B cell (primary cell): ENCODE measurements at regions not wholly inside any gene's neighbourhood (a gene's known extent, or its start where the extent isn't known, plus 50 kb on each side); places are given as distances from the start of the nearest gene placed in this dataset.

ENCODE experiments used
- EZH2 ChIP-seq: IDR thresholded peaks from 2 replicates; pipeline ENCODE4 v1.6.1; 2012; ENCODE audit warnings: borderline replicate concordance, low read depth, mild to moderate bottlenecking, moderate library complexity, low read length; ENCODE audit not compliant: insufficient read depth, poor library complexity, severe bottlenecking
- TF ChIP-seq, protein P1 (sequence below): fragments of 200-600 bp; IDR thresholded peaks from one replicate; pipeline ENCODE4 v1.8.0; 2022; ENCODE audit warnings: antibody characterized with exemption, mild to moderate bottlenecking

DNA sequence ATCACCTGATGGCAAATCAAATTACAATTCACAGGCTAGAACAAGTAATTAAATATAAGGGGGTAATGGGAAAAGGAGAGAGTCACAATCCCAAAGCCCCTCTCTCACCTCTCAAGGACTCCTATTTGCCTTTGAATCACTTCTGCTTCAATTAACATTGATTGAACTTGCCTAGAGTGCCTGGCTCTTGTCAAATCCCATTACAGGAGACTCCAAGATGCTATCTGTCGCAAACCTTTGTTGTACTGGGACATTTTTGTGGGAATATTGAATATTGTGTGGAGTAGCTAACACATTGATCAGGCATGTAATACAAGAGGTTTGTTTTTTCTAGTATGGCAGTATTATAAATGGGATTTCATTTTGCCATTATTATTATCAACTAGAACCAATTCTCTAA, 412.8 kb upstream of the AZI2 start:
- TF ChIP-seq, protein P1, sequence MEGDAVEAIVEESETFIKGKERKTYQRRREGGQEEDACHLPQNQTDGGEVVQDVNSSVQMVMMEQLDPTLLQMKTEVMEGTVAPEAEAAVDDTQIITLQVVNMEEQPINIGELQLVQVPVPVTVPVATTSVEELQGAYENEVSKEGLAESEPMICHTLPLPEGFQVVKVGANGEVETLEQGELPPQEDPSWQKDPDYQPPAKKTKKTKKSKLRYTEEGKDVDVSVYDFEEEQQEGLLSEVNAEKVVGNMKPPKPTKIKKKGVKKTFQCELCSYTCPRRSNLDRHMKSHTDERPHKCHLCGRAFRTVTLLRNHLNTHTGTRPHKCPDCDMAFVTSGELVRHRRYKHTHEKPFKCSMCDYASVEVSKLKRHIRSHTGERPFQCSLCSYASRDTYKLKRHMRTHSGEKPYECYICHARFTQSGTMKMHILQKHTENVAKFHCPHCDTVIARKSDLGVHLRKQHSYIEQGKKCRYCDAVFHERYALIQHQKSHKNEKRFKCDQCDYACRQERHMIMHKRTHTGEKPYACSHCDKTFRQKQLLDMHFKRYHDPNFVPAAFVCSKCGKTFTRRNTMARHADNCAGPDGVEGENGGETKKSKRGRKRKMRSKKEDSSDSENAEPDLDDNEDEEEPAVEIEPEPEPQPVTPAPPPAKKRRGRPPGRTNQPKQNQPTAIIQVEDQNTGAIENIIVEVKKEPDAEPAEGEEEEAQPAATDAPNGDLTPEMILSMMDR: no peak
- no peak for TF ChIP-seq EZH2
